Raji (cell line): ENCODE measurements at regions not wholly inside any gene's neighbourhood (a gene's known extent, or its start where the extent isn't known, plus 50 kb on each side); places are given as distances from the start of the nearest gene placed in this dataset.

Experiments used
- POLR2A ChIP-seq: IDR thresholded peaks from 2 replicates; pipeline ENCODE4 v1.6.1; 2011; ENCODE audit warnings: low read depth, low read length, control low read depth; ENCODE audit not compliant: insufficient read depth

GRCh38 chr14:105924951-105925591, 398.7 kb downstream of the TMEM121 start:
- TF ChIP-seq POLR2A = no peak

- no peak for TF ChIP-seq POLR2A
These were observed 399.4 kb downstream of the TMEM121 start for GRCh38 chr14:105925615-105926372.

GRCh38 chr14:105926373-105927095, 400.2 kb downstream of the TMEM121 start:
- TF ChIP-seq POLR2A = no peak

GRCh38 chr14:105927096-105928060, 401.0 kb downstream of the TMEM121 start:
- no peak; the same call in 1 of the 2 replicates for TF ChIP-seq POLR2A

DNA sequence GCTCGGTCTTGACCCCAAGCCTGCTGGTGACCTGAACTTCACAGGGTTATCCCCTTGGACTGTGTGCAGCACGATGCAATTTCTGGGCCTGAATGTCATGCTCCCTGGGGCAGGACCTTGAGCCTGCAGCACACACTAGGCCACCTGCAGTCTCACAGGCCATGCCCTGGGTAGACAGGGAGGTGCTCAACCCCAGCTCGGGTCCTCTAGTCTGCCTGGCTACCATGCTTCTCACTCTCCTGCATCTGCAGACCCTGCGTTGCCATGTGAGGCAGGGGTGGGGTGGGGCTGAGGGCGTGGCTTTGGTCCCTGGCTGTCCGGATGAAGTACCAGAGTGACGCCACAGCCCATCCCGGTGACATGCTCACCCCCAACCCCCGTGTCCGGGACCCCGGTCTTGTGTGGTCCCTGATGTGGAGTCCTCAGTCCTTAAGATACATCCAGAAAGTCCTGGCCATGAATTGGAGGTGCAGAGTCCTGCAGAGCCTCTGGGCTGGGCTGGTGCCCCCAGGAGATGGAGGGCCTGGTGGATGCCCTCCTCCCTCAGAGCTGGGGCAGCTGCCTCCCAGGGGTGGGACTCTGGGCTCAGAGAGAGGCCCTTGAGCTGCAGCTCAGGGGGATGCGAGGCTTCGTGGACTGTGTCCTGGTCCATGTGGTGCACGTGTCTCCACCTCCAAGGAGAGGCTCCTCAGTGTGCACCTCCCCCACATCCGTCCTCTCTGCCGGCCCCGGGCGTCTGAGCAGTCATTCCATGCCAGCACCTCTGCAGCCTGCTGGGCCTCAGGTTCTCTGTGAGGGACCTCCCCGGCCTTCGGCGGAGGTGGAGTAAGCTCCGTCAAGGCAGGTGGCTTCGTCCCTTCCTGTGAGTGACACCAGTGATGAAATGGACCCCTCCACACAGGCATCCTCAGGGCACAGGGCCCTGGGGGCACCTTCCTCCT, 402.1 kb downstream of the TMEM121 start:
- peak; percentile 42; the same call in 1 of the 2 replicates for TF ChIP-seq POLR2A

DNA sequence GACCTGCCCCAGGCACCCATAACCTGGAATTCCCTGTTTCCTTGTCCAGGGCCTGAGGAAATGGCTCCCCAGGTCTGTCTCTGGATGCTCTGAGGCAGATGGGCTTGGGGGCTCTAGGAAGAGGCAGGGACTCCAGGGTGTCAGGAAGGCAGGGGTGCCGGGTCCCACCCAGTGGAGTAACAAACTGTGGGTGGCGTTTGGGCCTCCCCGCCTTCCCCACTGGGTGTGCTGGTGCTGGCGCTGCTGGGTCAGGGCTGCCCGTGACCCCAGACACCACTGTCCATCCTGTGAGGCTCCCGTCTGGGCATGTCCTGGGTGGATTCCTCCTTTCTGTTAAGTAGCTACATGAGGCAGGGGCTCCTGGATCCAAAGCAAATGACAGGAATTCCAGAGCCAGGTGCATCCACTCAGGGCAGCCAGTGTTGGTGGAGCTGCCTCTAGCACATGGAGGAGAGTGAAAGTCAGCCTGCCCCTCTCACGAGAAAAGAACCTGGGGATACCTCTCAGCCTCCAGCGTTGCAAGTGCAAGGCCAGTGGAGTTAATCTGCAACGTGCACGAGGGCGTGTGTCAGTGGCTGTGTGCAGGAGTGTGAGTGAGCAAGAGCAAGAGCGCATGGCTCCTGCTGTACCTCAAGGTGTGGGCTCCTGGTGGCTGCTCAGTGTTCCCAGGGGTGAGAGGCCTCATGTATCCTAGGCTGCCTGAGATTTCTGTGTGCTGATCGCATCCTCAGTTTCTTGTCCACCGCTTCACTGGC, 403.1 kb downstream of the TMEM121 start:
- no peak; the same call in 1 of the 2 replicates for TF ChIP-seq POLR2A

GRCh38 chr14:105930572-105930971, 404.2 kb downstream of the TMEM121 start:
- TF ChIP-seq POLR2A = no peak

GRCh38 chr14:105931808-105932483, 405.6 kb downstream of the TMEM121 start:
- TF ChIP-seq POLR2A = peak; percentile 39; the same call in 1 of the 2 replicates

- TF ChIP-seq POLR2A = no peak
These were observed 406.9 kb downstream of the TMEM121 start for GRCh38 chr14:105933238-105933637.

- TF ChIP-seq POLR2A = no peak
These were observed 409.0 kb downstream of the TMEM121 start for GRCh38 chr14:105935384-105935783.

DNA sequence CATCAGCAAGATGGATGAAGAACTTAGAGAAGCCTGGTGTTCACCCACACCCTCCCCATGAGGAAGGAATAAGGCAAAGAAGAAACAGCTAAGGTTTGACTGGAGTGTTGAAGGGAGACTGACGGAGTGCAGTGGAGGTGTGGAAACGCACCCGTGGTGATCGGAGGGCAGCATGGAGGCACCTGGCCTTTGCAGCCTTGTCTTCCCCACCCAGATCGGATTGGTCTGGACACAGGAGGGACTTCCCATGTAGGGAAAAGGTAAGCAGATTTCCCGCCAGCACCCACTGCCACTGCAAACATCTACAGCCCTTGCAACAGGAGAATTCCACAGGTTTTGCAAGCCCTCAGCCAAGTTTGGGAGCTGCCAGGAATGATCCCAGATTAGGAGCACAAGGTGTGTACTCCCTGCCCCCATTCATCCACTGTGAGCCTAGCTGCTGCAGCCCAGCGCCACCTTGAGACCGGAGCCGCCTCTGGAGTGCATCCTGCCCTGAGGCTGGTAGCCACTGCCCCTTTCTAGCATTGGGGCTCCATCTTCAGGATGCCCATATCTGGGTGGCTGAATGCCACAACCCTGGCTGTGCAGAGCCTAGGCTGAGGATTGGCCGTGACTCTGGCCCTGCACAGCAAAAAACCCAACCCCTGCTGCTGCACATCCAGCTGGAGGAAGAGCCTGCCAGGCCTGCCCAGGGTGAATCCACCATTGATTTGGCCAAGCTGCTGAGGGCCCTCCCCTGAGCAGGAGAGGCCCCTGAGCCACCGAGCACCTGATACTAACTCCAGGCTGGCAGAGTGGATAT, 411.1 kb downstream of the TMEM121 start:
- no peak for TF ChIP-seq POLR2A
